ENCODE measurements at regions not wholly inside any gene's neighbourhood (a gene's known extent, or its start where the extent isn't known, plus 50 kb on each side); places are given as distances from the start of the nearest gene placed in this dataset.
"Not testable (repeated sequence)": the region's sequence is repeated elsewhere in the genome, so short reads cannot be mapped to it uniquely, and the experiment has no call there.

GRCh38 chr21:39022035-39022434 is 161.2 kb downstream of the PSMG1 start:
- DNase-seq, result no peak

GRCh38 chr21:39021478-39021832 is 161.8 kb downstream of the PSMG1 start:
- DNase-seq, result no peak

DNA sequence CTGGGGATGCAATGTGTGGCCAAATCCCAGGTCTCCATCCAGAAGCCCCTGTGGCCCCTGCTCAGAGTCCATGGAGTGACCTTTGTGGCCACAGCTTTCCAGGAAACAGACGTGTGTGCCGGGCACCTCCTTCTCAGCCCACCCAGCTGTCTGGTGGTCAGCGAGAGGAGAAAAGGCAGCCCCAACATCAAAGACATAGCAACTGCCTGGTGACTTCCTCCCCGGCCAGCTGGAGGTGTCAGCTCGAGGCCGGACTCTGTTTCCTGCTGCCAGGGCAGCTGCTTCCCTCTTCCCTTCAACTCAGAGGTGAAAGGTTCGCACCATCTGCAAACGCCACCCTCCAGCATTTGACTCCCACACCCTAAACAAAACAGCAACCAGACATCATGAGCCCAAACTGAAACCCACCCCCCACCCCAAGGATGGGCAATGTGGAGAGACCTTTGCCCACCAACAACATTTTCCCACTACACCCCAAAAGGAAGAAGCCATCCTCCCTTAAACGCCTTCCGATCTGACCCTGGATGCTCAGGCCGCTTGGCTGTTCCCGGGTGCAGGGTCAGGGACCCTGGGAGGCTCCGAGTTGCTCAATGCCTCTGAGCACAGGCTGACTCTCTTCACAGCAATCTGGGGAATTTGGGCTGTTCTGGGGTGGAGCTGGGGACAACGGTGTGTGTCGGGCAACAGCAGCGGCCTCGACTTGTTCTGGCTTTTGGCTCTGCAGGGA is 162.3 kb downstream of the PSMG1 start:
- DNase-seq, result no peak

- DNase-seq, result no peak
These were observed 164.5 kb downstream of the PSMG1 start for GRCh38 chr21:39018730-39019129.

- DNase-seq, result peak; percentile 7
These were observed 166.4 kb downstream of the PSMG1 start for GRCh38 chr21:39016740-39017315.

- no peak for DNase-seq
These were observed 168.5 kb downstream of the PSMG1 start for GRCh38 chr21:39014747-39015146.

GRCh38 chr21:39012326-39013230 is 170.7 kb downstream of the PSMG1 start:
- DNase-seq, result no peak

DNA sequence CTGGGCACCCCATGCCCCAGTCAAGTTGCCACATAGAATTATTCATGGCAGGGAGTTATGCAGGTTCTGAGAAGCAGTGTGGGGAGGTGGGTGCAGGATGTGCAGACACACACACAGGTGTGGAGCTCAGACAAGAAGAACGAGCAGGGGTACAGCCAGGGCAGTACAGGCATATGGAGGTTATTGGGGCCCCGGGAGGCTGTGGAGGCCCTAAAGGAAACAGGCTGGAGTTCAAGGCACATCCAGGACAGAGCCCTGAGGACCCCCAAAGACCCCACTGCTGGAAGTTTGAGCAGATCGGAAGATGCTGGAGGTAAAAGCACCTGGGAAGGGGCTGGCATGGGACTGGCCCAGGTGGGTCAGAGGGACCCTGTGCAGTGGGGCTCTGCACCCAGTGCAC is 171.3 kb downstream of the PSMG1 start:
- DNase-seq, result no peak

- DNase-seq, result no peak
These were observed 172.4 kb downstream of the PSMG1 start for GRCh38 chr21:39010629-39011404.

DNA sequence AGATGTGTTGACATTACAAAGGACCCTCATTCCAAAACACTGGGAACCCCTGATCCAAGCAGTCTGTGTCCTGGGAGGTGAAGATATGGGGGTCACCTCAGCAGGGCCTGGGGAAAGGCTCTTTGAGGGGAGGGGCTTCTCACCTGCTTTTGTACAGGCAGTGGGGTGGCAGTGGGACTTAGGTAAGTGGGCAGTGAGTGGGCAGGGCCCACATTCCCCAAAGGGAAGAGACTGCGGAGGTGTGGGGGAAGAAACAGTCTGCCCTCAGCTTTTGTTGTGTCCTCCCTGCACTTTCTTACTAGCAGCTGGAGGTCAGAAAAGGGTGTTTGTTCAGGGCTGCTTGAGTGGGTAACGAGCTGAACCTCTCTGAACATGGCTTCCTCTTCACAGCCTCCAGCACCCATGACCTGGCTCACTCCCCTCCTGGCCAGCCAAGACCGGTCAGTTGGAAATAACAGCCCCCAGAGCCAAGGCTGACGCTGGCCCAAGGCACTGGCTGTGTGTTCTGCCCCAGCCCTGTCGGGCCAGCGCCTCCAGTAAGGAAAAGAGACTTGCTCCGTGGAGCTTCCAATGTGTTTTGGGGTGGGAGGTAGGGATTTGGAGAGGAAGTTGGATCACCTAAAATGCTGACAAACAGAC is 173.5 kb downstream of the PSMG1 start:
- no peak for DNase-seq

- DNase-seq, result no peak
These were observed 175.3 kb downstream of the PSMG1 start for GRCh38 chr21:39007985-39008384.

DNA sequence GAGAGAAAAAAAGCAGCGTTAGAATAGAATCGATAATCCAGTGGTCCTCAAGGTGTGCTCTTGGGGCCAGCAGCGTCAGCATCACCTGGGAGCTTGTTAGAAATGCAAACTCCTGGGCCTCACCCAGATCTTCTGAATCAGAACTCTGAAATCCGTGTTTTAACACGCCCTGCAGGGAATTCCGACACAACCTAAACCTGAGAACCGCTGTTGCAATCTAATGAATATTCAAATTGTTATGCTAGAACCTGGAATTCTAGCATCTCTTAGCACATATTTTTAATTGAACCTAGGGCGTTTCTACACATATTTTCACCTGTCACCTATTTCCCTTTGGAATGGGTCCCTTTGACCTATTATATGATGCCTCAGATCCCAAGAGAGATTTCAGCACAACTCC is 175.7 kb downstream of the PSMG1 start:
- no peak for DNase-seq

DNA sequence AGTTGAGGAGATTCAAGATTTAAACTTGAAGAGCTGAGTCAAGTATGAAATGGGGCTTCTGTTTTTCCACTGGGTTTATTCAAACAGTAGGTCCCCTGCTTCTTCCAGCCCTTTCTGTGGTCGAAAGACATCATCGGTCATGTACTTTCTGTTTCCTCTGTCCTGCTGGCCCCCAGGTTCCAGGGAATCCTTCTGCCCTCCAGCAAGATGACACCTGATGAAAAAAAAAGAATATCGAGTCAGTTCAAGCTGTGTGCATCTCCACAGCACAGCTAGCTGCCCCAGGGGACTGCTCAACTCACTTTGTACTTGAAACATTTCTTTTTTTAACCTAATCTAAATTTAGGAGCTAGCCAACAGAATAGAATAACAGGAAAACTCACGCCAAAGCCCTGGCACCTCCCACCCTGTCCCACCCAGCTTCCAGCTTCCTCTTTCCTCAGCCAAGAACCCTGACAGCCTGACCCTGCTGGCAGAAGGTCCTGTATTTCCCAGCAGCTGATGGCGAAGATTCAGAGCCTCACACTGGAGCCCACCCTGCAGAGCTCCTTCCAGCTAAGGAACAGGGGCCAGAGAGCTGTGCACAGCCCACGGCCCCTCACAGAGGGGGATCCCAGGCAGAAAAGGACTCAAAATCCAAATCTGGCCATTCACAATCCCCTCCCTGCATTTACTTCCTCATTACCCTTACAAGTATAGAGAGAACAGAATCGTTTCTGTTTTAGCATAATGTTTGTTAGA is 176.5 kb downstream of the PSMG1 start:
- DNase-seq, result no peak

- no peak for DNase-seq
These were observed 177.8 kb downstream of the PSMG1 start for GRCh38 chr21:39005502-39005787.

DNA sequence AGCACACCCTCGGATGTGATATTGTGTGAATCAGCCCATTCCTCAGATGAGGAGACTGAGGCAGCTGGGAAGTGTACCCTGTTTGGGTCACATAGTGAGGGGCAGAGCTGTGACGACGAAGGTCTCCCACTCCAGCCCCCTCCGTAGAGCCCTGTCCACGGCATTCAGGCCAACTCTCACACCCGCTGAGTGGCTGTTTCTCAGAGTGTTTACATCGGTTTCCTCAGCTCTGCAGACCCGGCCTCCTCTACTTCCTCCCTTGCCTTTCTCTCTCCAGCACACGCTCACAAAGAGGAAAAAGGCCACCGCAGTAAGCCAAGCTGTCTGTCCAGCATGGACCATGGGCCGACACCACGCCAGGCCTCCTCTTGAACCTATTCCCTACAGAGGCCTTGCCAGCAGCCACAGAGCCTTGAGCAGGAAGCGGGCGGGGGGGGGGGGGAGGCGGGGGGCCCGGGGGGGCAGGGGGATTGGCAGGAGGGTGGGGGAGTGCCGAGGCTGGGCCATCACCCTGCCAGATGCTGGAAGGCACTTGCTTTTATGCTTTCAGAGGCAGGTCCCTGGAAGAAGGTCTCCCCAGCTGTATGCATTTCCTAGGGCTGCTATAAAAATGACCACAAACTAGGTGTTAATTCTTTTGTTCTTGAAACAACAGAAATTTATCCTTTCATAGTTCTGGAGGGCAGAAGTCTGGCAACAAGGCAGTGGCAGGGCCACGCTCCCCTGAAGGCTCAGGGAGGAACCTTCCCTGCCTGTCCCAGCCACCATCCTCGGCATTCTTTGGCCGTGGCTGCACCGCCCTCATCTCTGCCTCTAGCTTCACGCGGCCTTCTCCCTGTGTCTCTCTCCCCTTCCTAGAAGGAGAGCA is 178.4 kb downstream of the PSMG1 start:
- DNase-seq, result no peak

DNA sequence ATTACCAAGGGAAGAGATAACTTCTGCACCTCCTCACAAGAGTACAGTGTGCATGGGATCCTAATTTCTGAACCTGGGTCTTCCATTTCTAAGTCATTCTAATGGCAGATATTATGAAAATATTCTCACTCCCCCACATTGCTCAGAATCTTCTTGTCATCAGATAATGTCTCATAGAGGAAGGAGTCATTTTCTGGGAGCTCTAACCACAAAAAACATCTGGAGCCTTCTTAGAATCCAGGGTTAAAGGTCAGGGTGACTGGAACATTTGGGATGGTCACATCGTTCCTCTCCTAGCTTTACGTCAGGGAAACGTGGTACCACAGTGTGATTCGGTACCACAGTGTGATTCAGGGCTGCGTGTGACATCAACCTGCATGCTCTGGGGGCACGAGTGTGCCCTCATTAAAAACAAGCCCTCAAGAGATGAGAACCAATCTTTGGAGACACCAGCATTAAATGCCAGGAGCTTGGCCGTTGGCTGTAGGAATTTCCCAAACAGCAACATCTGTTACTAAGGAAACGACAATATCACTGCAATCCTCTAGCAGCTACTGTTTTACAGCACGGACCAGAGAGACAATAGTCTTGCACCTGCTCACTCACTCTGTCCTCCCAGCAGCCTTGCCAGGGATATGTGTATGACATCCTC is 179.1 kb downstream of the PSMG1 start:
- DNase-seq, result no peak

DNA sequence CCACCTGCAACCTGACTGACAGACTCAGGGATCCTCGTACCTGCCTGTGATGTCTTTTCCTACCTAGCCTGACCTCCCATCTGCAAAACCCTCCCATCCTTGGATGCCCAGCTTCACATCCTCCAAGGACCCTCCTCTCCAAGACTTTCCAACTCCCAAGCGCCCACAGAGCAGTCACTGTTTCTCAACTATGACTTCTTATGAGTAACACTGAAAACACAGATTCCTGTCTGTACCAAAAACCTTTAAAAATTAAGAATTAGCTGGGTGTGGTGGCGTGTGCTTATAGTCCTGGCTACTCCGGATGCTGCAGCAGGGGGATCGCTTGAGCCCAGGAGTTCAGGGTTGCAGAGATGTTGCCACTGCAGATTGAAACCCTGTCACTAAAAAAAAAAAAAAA is 181.9 kb downstream of the PSMG1 start:
- DNase-seq, result no peak

DNA sequence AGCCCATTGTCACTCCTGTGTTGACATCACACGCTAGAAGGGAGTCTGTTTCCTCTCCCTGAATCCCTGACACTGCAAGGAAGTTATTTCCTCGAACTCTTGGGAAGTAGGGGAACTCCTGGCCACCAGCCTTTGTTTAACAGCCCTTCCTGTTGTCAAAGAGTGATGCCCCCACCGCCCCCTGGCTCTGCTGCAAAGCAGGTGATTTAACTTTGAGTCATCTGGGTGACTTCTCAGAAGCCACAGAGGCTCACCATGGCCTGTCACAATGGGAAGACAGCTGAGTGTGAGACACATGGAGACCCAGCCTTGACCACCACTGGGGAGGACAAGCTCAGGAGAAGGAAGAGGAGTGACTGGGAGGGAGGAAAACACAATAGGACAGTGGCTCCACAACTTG is 182.8 kb downstream of the PSMG1 start:
- peak; percentile 51 for DNase-seq

DNA sequence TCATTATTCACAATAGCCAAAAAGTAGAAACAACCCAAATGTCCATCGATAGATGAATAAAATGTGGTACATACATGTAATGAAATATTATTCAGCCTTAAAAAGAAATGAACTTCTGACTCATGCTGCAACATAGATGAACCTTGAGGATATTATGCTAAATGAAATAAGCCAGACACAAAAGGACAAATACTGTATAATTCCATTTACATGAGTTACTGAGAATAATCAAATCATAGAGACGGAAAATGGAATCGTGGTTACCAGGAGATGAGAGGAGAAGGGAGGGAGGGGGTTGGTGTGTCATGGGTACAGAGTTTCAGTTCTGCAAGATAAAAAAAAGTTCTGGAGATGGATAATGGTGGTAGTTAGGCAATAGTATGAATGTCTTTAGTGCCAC is 184.1 kb downstream of the PSMG1 start:
- no peak for DNase-seq

DNA sequence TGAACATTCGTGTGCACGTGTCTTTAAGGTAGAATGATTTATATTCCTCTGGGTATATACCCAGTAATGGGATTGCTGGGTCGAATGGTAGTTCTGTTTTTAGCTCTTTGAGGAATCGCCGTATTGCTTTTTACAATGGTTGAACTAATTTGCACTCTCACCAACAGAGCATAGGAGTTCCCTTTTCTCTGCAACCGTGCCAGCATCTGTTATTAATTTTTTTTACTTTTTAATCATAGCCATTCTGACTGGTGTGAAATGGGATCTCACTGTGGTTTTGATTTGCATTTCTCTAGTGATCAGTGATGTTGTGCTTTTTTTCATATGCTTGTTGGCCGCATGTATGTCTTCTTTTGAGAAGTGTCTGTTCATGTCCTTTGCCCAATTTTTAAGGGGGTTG is 185.0 kb downstream of the PSMG1 start:
- not testable (repeated sequence) for DNase-seq

- not testable (repeated sequence) for DNase-seq
These were observed 185.4 kb downstream of the PSMG1 start for GRCh38 chr21:38997843-38998175.
